HG03064 (cell line): ENCODE measurements at regions not wholly inside any gene's neighbourhood (a gene's known extent, or its start where the extent isn't known, plus 50 kb on each side); places are given as distances from the start of the nearest gene placed in this dataset.

Experiments used
- ATAC-seq: cut with Tn5 transposase; IDR thresholded peaks from one replicate; pipeline ENCODE4 v1.9.1; 2021; ENCODE audit warnings: low read depth; ENCODE audit not compliant: unreplicated experiment

- no peak for ATAC-seq
These were observed 356.7 kb downstream of the ETNK1 start for GRCh38 chr12:22981711-22982110.

DNA sequence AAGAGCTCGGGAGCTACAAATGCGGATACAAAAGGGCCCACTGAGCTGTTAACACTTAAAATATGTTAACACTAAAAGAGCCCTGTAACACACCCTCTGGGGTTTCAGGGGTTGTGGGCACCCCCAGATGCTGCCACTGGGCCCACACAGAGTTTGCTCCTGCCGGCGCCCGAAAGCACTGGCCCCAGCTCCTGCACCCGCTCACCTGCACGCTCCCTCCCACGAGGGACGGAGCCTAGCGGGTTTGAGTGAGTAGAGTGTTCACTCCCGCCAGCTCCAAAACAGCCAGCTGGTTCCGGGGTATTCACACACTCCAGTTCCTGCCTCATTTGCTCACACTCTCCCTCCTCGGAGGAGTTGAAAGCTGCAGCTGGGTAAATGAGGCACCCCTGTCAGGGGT is 357.7 kb downstream of the ETNK1 start:
- ATAC-seq, result no peak

DNA sequence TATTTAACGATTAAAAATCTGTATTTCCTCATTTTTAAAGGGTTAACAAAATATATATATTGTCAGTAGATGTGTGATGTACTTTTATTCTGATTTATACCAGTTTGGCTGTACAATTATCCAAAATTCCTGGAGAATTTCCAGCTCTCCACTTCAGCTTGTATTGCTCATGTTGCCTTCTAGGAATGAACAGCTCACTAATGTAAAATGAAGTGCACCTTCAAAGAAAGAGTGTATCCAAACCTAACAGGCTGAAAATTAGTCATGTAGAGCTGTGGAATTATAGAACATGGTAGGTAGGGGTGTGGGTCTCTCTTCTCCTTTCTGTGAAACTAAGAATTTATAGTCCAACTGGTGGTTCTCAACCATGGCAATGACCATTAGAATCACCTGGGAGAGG is 362.0 kb downstream of the ETNK1 start:
- ATAC-seq, result no peak

- no peak for ATAC-seq
These were observed 365.5 kb downstream of the ETNK1 start for GRCh38 chr12:22990501-22990900.

GRCh38 chr12:22991250-22991844 is 366.4 kb downstream of the ETNK1 start:
- ATAC-seq, result no peak

DNA sequence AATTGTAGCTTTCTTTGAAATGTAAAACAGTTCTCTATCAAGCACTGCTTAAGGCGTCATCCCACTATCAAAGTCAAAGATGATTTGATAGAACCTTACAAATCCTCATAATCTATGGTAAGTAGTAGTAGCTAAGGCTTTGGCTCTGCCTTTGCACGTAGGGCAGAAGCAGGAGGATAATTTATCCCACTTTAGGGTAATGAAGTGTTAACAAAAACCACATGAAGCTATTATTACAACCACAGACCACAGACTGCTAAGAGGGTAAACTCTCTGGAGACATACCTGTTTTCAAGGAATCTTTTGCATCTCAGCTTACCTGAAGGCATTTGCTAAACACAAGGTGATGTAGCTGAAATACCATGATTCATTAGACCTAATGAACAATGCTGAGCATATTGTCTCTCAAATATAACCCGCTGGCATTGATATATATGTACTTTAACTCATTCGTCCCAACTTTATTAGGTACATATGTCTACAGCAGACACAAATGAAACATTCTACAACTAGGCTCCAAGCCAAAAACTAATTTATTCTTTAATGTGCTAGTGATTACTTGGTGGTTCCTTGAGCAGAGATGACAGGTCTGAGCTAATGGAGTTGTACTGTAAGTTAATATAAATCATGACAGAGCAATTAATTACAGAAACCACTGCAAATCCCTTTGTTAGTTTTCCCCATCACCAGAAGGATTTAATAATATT is 368.8 kb downstream of the ETNK1 start:
- ATAC-seq, result no peak

DNA sequence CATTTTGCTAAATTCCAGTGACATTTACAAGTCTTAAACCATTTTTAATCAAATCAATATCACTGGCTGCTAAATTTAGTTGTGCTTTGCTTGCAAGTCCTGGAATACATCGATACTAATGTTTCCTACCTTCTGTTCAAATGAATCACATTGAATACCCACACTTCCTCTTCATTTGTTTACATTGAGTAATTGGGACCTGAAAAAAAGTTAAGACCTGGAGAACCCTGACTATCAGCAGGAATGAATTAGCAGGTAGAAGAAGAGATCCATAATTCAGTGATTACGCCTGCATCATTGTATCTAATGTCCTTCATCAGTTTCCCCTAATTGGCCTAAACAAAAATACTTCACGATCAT is 369.3 kb downstream of the ETNK1 start:
- no peak for ATAC-seq

DNA sequence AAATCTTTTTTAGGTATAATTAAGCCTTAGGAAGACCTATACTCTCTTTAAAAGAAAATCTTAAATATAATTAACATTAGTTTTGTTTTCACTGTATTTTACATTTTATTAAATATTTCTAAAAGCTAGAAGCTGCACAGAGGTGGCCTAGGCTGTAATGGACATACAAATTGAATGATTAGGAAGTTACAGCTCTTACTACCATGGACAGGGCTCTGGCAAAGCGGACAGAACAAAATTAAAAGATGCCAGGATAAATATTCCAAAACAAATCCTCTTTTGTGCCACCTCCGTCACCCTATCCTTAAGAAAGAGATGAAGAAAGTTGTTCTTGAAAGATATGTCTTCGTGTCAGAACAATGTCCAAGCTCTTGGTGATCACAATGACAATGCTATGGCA is 376.5 kb downstream of the ETNK1 start:
- ATAC-seq, result no peak

DNA sequence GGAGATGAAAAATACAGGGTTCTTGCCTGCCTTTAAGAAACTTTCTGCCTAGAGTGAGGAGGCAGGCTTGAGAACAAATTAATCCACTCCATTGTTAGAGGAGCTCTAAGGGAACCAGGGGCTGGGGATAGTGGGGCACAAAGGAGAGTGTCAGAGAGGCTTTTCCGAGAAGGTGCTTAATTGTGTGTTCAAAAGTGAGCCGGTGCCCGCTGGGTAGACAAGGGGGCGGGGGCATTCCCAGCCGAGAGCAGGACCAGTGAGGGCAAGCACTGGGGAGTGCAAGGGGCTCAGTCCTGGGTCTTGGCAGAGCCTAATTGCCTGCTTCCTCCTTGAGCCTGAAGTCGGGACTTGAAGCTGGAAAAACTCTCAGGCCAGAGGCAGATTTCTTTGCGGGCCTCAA is 377.4 kb downstream of the ETNK1 start:
- no peak for ATAC-seq

- ATAC-seq, result no peak
These were observed 379.6 kb downstream of the ETNK1 start for GRCh38 chr12:23004473-23005020.

GRCh38 chr12:23005387-23005786 is 380.4 kb downstream of the ETNK1 start:
- ATAC-seq, result no peak

- no peak for ATAC-seq
These were observed 381.4 kb downstream of the ETNK1 start for GRCh38 chr12:23006413-23006812.

- ATAC-seq, result no peak
These were observed 383.7 kb downstream of the ETNK1 start for GRCh38 chr12:23008623-23009022.

GRCh38 chr12:23014749-23015148 is 389.8 kb downstream of the ETNK1 start:
- no peak for ATAC-seq

- no peak for ATAC-seq
These were observed 400.5 kb downstream of the ETNK1 start for GRCh38 chr12:23025372-23026016.

DNA sequence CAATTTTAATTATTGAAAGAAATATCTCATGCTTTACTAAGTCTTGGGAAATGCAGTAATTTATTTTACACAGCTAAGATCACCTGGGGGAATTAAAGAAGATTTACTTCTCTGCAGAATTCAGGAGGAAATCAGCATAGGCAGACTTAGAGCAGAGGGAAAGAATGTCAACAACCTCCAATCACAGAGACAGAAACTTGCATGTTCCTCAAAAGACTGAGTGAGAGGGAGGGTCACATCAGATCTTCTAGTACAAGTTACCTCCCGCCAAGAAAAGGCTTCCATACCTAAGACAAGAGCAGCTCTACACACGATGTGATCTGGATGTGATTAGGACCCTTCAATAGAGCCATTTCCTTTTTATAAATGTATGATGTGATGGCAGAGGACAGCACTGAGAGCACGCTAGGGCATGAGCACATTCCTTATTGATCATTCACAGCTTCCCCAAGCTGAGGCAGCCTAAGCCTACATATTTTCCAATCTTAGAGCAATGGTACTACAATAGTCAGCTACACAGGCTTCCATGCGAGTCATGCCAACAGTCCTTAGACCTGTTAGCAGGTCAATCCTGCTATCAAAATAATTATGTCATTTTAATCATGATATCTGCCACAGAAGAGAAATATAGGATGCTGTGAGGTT is 403.3 kb downstream of the ETNK1 start:
- no peak for ATAC-seq

GRCh38 chr12:23029185-23029584 is 404.2 kb downstream of the ETNK1 start:
- ATAC-seq, result no peak

- ATAC-seq, result no peak
These were observed 414.9 kb downstream of the ETNK1 start for GRCh38 chr12:23039834-23040233.

DNA sequence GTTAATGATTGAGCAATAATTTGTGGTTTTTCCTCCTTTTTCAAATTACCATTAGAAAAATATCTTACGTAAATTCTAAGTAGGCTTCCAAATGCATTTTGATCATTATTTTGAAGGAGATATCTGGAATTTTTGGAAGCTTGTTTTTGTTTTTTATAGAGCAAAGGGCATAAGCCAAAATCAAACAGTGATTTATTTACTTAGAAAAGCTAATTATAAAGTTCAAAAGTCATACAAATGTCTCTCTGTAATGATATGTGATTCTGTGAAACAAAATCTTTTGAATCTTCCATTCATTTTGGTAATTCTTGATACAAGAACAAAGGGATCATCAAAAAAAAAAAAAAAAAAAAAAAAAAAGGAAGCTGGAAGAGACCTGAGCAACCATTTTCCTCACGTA is 416.8 kb downstream of the ETNK1 start:
- no peak for ATAC-seq

GRCh38 chr12:23043646-23044045 is 418.7 kb downstream of the ETNK1 start:
- ATAC-seq, result no peak

DNA sequence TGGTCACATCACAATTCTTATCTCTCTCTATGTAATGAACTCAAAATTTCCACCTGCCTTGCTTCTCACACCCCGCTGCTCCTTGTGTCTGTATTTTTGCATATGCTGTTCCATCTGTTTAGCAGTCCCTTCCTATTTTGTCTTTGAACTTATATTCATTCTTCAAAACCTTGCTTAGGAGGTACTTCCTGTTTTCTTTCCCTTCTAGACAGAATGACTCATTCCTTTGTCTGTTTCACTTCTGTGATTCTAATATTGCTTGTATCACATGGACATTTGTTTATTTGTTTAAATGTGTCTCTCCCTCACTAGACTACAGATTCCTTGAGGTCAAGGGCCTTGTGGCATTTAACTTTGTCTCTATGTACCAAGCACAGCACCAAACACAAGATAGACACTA is 424.2 kb downstream of the ETNK1 start:
- no peak for ATAC-seq
